GM12878 (cell line): ENCODE measurements at regions not wholly inside any gene's neighbourhood (a gene's known extent, or its start where the extent isn't known, plus 50 kb on each side); places are given as distances from the start of the nearest gene placed in this dataset.

ENCODE experiments used
- ATAC-seq: fragments of 200-7000 bp; cut with Tn5 transposase; 3 replicates; pipeline ENCODE4 v1.9.1; 2020; ENCODE audit warnings: mild to moderate bottlenecking, moderate library complexity
- BruUV-seq: library from RNA; stranded (reverse); fragments of 400-500 nt; replicated peaks from 2 replicates; lab custom pipeline; 2021; lab: Mats Ljungman, UMichigan
- CTCF ChIA-PET: fragments of 300-600 bp; sonication (Branson Sonifier 250); formaldehyde crosslinking; extraction: SDS; loops from one replicate; lab custom pipeline; 2021; ENCODE audit warnings: inconsistent platforms; lab: Yijun Ruan, JAX
- POLR2A ChIA-PET: fragments of 350-600 bp; formaldehyde crosslinking; extraction: SDS; loops from one replicate; lab custom pipeline; 2021; ENCODE audit warnings: inconsistent platforms; lab: Charles Lee
- RAD21 ChIA-PET: fragments of 300-600 bp; sonication (Branson Sonifier 250); formaldehyde crosslinking; loops from one replicate; lab custom pipeline; 2023; ENCODE audit warnings: antibody characterized with exemption; ENCODE audit not compliant: unreplicated experiment; lab: Charles Lee
- SMC1A ChIA-PET: fragments of 300-600 bp; sonication (Branson Sonifier 250); formaldehyde crosslinking; loops from one replicate; lab custom pipeline; 2023; ENCODE audit not compliant: unreplicated experiment, uncharacterized antibody; lab: Charles Lee
- DNase-seq: peaks from one replicate; pipeline ENCODE4 v3.0.0-alpha.2; 2011; ENCODE audit warnings: low read depth, low spot score
- FAIRE-seq: peaks from 3 replicates; lab custom pipeline; 2011; peaks lifted over from hg19 to GRCh38; lab: Jason Lieb, UNC
- H2AFZ ChIP-seq: 2 replicates; pipeline ENCODE4 v1.6.0; 2011; ENCODE audit warnings: low read depth, low read length, control low read depth; ENCODE audit not compliant: control insufficient read depth
- H3K27ac ChIP-seq: 2 replicates; pipeline ENCODE4 v1.5.1; 2011; ENCODE audit warnings: control low read depth; ENCODE audit not compliant: control insufficient read depth, insufficient read depth
- H3K27me3 ChIP-seq, 2 experiments: replicated peaks in 1 of 2; 2 replicates each; pipeline versions ENCODE4 v1.6.0 to v1.6.1; 2011; ENCODE audit warnings: low read length in 1 of 2; ENCODE audit not compliant: control insufficient read depth in 2 of 2, insufficient read depth in 2 of 2
- H3K36me3 ChIP-seq, 2 experiments: 2 replicates each; pipeline ENCODE4 v1.5.1; 2011; ENCODE audit warnings: low read length in 1 of 2; ENCODE audit not compliant: control insufficient read depth in 2 of 2, insufficient read depth in 2 of 2
- H3K4me1 ChIP-seq: 2 replicates; pipeline ENCODE4 v1.6.1; 2011; ENCODE audit warnings: mild to moderate bottlenecking, low read length, moderate library complexity, mixed read lengths; ENCODE audit not compliant: control insufficient read depth, insufficient read depth
- H3K4me2 ChIP-seq: 2 replicates; pipeline ENCODE4 v1.6.0; 2011; ENCODE audit warnings: control low read depth; ENCODE audit not compliant: control insufficient read depth, insufficient read depth
- H3K4me3 ChIP-seq: fragments of 200-600 bp; sonication (generic); 2 replicates; pipeline ENCODE4 v1.5.1; 2016
- H3K79me2 ChIP-seq: 2 replicates; pipeline ENCODE4 v1.6.0; 2011; ENCODE audit warnings: low read length; ENCODE audit not compliant: control insufficient read depth, insufficient read depth
- H3K9ac ChIP-seq: 2 replicates; pipeline ENCODE4 v1.8.0; 2011; ENCODE audit warnings: low read length, control low read depth, mixed read lengths; ENCODE audit not compliant: control insufficient read depth, insufficient read depth
- H3K9me3 ChIP-seq: replicated peaks from 3 replicates; pipeline ENCODE4 v1.5.1; 2011; ENCODE audit warnings: mild to moderate bottlenecking, low read length; ENCODE audit not compliant: control insufficient read depth, insufficient read depth
- H4K20me1 ChIP-seq: 2 replicates; pipeline ENCODE4 v1.6.0; 2011; ENCODE audit not compliant: control insufficient read depth, insufficient read depth
- BHLHE40 ChIP-seq, 2 experiments: fragments of 450-650 bp in 1 of 2; IDR thresholded peaks; 2 replicates each; pipeline ENCODE4 v1.6.1; 2011 to 2017; ENCODE audit warnings: low read depth in 2 of 2, borderline replicate concordance in 1 of 2, improper control_type of control experiment in 1 of 2, low read length in 1 of 2, mild to moderate bottlenecking in 1 of 2
- CHD4 ChIP-seq: fragments of 200-600 bp; sonication (generic); IDR thresholded peaks from 2 replicates; pipeline ENCODE4 v1.6.1; 2016; ENCODE audit warnings: mild to moderate bottlenecking
- EGR1 ChIP-seq, 2 experiments: IDR thresholded peaks; 1 replicate in 1 of 2; 2 replicates in 1 of 2; pipeline ENCODE4 v1.6.1; 2011 to 2012; ENCODE audit warnings: low read depth in 2 of 2, low read length in 2 of 2, borderline replicate concordance in 1 of 2, mild to moderate bottlenecking in 1 of 2, moderate library complexity in 1 of 2
- IKZF1 ChIP-seq: fragments of 450-650 bp; conservative IDR thresholded peaks from 2 replicates; pipeline ENCODE4 v1.6.1; 2017; ENCODE audit warnings: antibody characterized with exemption, mild to moderate bottlenecking
- JUND ChIP-seq: IDR thresholded peaks from 2 replicates; pipeline ENCODE4 v1.6.1; 2012; ENCODE audit warnings: low read depth, mild to moderate bottlenecking, low read length, improper control_type of control experiment, moderate library complexity
- KAT2A ChIP-seq: conservative IDR thresholded peaks from 2 replicates; pipeline ENCODE4 v1.6.1; 2011; ENCODE audit warnings: low read depth, low read length; ENCODE audit not compliant: control insufficient read depth
- MYB ChIP-seq: fragments of 150-350 bp; IDR thresholded peaks from 2 replicates; pipeline ENCODE4 v1.6.1; 2014; ENCODE audit warnings: mild to moderate bottlenecking, low read depth, low read length, borderline replicate concordance
- POLR2A ChIP-seq: IDR thresholded peaks from 2 replicates; pipeline ENCODE4 v1.6.1; 2011; ENCODE audit warnings: low read depth, mild to moderate bottlenecking, low read length
- STAT1 ChIP-seq: fragments of 450-650 bp; conservative IDR thresholded peaks from 2 replicates; pipeline ENCODE4 v1.6.1; 2014; ENCODE audit warnings: antibody characterized with exemption, mild to moderate bottlenecking
- STAT3 ChIP-seq: IDR thresholded peaks from 2 replicates; pipeline ENCODE4 v1.6.1; 2011; ENCODE audit warnings: low read depth, low read length, improper control_type of control experiment
- ZBTB11 ChIP-seq: fragments of 450-650 bp; formaldehyde crosslinking; IDR thresholded peaks from 2 replicates; pipeline ENCODE4 v1.5.0; 2022; ENCODE audit warnings: mild to moderate bottlenecking, missing genetic modification characterization
- ZNF687 ChIP-seq: fragments of 450-650 bp; IDR thresholded peaks from 2 replicates; pipeline ENCODE4 v1.6.1; 2017; ENCODE audit warnings: mild to moderate bottlenecking, moderate library complexity
- in situ Hi-C: fragments of 300-500 bp; cut with MboI; formaldehyde crosslinking; loops from 9 replicates; pipeline ENCODE4 v1.14.3; 2018; ENCODE audit warnings: mixed read lengths
- intact Hi-C: fragments of 100-400 bp; cut with micrococcal nuclease; formaldehyde crosslinking; loops from one replicate; pipeline ENCODE4 v1.14.2; 2022; ENCODE audit not compliant: unreplicated experiment

- no peak for TF ChIP-seq ZBTB11
- TF ChIP-seq IKZF1: no peak
- no peak for TF ChIP-seq STAT1
- no peak for TF ChIP-seq EGR1 (IDR thresholded peaks at IDR 0.05; ENCODE audit: borderline replicate concordance in 1 of 2, low read depth in 2 of 2, low read length in 2 of 2)
- TF ChIP-seq STAT3: no peak
Measured at GRCh38 chr3:170752571-170753155, 117.3 kb downstream of the RPL22L1 start (continued).

GRCh38 chr3:170751899-170752293 is 118.1 kb downstream of the RPL22L1 start:
- SMC1A ChIA-PET: no interaction called here
- no peak for FAIRE-seq
- POLR2A ChIA-PET: no interaction called here
- no peak for TF ChIP-seq ZNF687
- no peak for TF ChIP-seq CHD4
- TF ChIP-seq POLR2A: no peak
- no peak for TF ChIP-seq MYB
- TF ChIP-seq KAT2A: no peak
- no peak for TF ChIP-seq BHLHE40 (IDR thresholded peaks at IDR 0.05; ENCODE audit: borderline replicate concordance in 1 of 2, low read depth in 2 of 2, low read length in 1 of 2)
- TF ChIP-seq JUND: no peak

More at GRCh38 chr3:170751899-170752293, 118.1 kb downstream of the RPL22L1 start:
- no peaks in the 10 kb centered on the region for H4K20me1 ChIP-seq
- H3K27ac ChIP-seq: no peak overlapping the region
- no peaks in the 10 kb centered on the region for H3K9me3 ChIP-seq
- H3K36me3 ChIP-seq: no peaks in the 10 kb centered on the region
- no peak for DNase-seq
- H3K79me2 ChIP-seq: no peaks in the 10 kb centered on the region
- intact Hi-C loops (no loop called here), in situ Hi-C loops (no loop called here)
- H3K27me3 ChIP-seq: peaks cover 3 to 4% of the 10 kb centered on the region in 2 experiments; a peak in 3 of 4 replicates
- ChIA-PET CTCF (no interaction called here), RAD21 (no interaction called here)
- ATAC-seq: no peak
- H3K4me3 ChIP-seq: no peak overlapping the region
- no peak overlapping the region for H2AFZ ChIP-seq
- BruUV-seq: no TSS peak
- no peaks in the 10 kb centered on the region for H3K4me1 ChIP-seq
- H3K9ac ChIP-seq: no peak overlapping the region
- no peak overlapping the region for H3K4me2 ChIP-seq
